ENCODE measurements at regions not wholly inside any gene's neighbourhood (a gene's known extent, or its start where the extent isn't known, plus 50 kb on each side); places are given as distances from the start of the nearest gene placed in this dataset.

DNA sequence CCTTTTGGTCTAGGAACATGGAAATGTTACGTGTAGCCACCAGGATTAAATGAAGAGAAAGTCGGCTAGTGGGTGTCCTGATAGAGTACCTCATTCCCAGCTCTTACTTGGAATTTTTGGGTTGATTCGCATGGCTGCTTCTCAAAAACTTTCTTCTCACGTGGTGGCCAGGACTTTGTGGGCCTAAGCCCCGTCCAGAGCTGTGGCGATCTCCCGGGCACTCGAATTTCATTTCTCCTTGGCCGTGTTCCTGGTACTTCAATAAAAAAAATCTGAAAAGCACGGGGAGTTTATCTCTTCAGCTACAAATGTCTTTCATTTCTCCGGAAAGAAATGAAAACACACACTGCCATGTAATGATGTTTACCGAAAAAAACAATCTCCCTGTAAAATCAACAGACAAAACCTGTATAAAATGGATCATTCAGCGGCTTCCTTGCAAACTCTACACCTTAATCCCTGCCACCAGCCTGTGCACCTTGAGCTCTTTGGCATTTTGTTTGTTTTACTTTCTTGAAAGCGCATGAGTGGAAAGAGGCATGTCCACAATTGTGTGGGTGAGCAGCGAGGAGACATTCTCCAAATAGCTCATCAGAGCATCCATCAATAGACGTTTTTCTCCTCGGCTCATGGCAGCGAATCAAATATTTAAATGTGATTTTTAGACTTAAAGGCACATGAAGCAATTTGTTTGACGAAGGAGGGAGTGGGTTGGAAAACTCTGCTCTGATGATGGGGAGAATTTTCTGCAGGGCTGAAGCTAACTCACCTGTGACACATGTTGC, 173.1 kb downstream of the TFAP2C start:
- peak; percentile 47 for DNase-seq (ENCODE audit: low spot score)

GRCh38 chr20:56802805-56803204, 173.7 kb downstream of the TFAP2C start:
- DNase-seq (ENCODE audit: low spot score), result no peak

GRCh38 chr20:56805313-56805712, 176.2 kb downstream of the TFAP2C start:
- no peak for DNase-seq (ENCODE audit: low spot score)

DNA sequence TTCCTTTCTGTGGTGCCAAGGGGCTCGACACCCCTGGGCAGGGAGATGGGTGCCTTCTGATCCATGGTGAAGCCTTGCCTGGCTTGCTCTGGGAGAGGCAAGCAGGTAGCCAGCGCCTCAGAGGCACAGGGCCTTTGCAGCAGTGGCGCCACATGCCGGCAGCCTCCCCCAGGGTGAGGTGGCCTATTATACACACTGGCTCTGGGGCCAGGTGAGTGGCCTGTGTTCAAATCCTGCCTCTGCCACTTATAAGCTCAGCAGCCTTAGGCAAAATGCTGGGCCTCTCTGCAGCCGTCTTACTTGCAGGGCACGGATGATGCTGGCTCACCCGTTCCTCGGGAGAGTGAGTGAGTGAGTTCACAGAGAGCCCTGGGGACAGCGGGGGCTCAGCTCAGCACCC, 176.9 kb downstream of the TFAP2C start:
- DNase-seq (ENCODE audit: low spot score), result no peak

DNA sequence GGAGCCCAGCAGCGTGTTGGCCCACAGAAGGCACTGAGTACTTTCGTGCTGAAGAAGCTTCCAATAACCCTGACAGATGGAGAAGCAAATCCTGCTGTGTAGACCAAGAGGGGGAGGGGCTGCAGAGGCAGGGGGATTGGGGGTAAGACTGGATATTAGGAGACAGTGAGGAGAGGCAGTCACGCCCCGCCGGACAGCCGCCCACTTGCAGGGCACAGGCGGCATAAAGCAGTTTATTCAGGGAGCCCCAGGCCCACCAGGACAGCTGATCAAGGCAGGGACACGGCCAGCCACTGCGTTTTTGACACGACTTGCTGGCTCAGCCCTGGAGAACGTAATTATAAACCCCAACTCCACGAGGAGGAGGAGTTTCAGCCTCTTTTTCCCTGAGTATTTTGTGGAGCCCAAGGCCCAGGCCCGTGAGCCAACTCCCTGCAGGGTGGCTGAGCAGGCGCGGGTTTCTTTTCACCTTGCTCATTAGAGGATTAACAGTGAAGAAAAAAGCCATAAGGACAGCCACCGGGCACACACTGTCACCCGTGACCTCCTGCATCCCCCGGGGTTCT, 177.9 kb downstream of the TFAP2C start:
- no peak for DNase-seq (ENCODE audit: low spot score)

GRCh38 chr20:56808117-56808725, 179.1 kb downstream of the TFAP2C start:
- DNase-seq (ENCODE audit: low spot score), result no peak

DNA sequence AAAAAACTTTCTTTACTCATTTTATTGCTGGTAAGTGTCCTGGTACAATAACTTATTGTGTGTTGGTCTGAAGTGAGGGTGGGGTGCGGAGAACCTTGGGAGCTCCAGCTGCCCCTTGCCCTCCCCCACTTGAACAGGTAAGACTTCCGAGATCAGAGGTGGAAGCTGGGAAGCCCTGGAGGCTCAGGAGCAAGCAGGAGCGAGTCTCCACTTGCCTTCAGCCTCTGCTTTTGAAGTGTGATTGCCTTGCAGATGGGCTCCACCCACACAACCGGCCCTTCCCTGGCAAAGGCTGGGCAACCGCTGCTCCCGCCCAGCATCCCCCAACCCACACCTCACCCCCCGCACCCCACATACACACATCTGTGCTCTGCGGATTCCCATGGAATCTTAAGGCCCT, 179.6 kb downstream of the TFAP2C start:
- no peak for DNase-seq (ENCODE audit: low spot score)

DNA sequence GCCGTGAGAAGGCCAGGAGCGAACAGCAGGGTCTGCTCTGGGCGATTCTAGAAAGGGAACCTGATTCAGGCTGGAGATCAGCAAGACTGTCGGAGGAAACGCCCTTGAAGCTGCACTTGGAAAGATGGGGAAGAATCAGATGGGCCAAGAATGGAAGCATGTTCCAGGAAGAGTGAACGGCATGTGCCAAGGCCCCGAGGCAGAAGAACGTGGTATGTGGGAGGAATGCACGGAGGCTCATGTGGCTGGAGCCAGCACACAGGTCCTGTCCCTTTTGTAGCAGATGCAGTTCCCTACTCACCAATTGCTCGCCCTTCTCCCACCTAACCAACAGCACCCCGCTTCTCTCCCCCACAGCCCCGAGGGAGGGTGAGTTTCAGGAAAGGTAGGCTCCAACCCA, 180.6 kb downstream of the TFAP2C start:
- DNase-seq (ENCODE audit: low spot score), result no peak

- no peak for DNase-seq (ENCODE audit: low spot score)
These were observed 181.0 kb downstream of the TFAP2C start for GRCh38 chr20:56810141-56810540.

- no peak for DNase-seq (ENCODE audit: low spot score)
These were observed 186.7 kb downstream of the TFAP2C start for GRCh38 chr20:56815796-56816195.

GRCh38 chr20:56816349-56816748, 187.2 kb downstream of the TFAP2C start:
- DNase-seq (ENCODE audit: low spot score), result no peak

DNA sequence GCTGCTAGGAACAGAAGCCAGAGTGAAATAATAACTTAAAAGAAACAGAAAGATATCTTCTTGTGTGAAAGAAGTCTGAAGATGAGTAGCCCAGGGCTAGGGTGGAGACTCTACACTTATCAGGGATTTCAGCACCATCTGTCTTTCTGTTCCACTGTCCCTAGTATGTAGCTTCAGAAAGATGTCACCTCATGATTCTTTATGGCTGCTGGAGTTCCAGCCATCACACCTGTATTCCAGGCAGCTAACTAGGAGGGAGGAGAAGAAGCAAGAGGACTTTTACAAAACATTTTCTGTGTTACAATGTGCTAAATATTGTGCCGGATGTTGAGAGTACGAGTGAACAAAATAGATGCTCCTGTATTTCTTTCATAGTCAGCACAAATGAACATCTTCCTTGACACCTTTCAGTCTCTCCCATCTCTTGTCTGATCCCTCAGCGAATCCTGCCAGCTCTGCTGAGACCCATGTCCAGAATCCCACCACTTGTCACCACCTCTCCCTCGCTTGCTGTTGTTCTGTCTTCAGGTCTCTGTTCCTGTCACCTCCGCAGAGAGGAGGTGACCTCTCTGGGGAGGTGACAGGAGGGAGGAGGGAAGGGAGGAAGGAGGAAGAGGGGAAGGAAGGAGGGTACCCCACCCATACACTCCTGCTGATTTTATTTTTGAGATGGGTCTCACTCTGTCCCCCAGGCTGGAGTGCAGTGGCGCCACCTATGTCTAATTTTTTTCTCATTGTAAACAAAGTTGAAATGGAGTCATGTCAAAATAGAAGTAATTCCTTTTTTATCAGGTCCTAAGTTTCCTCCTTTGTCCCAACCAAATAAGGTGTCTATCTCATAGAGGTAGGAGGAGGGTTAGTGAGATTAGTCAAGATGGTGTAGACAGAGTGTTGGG, 188.9 kb downstream of the TFAP2C start:
- DNase-seq (ENCODE audit: low spot score), result no peak

GRCh38 chr20:56820984-56821383, 191.9 kb downstream of the TFAP2C start:
- no peak for DNase-seq (ENCODE audit: low spot score)

- no peak for DNase-seq (ENCODE audit: low spot score)
These were observed 197.2 kb downstream of the TFAP2C start for GRCh38 chr20:56826306-56826704.

DNA sequence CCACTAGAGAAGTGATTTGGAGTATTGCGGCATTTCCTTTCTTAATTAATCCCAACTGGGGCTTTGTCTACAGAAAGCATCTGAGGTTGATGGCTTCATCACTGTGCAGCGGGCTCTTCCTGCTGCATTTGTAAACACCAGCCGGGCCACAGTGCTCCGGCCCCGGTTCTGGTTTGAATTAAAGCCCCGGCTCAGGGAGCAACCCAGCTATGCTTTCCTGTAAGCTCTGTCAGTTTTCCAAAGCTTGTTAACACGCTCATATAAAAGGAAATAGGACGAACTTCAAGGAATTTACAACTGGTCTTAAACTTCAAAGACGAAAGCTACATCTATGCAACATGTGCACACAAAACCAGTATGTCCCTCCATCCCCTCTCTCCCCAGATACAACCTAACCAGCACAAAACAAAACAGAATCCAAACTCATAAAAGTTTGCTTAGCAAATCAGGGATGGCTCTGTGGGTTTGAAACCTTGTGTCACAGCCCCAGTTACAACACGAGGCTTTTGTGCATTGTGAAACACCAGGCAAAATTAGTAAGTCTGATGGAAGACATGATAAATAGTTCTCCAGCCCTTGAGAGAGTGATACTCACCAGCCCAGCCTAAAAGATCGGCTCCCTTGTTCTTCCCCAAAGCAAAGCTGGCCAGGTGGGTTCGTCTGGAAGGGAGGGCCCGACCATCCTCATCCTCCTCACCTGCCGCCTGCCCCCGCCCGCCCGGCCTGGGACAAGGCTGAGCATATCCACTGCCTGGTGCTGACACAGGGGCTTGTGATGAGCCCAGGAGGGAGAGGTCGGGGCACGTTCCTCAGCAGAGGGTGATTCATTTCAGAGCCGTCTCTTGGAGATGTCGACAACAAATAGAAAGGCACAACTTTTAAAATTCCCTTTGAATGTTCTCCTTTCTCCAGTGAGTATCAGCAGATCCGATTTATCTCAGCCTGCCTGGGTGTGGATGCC, 197.9 kb downstream of the TFAP2C start:
- DNase-seq (ENCODE audit: low spot score), result peak; percentile 50

DNA sequence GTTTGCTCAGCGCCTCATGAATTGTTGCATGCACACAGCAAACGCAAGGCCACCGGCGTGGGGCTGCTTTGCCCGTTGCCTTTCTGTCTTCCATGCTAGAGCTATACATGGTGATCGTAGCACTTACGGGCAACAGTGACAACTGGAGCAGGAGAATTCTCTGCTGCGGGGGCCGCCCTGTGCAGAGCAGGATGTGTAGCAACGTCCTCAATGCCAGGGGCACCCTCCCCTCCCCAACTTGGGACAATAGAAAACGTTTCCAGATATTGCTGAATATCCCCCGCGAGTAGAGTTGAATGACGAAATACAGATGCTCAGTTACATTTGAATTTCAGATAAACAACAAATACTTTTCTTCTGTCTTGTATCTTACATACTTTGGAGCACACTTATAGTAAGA, 198.7 kb downstream of the TFAP2C start:
- DNase-seq (ENCODE audit: low spot score), result no peak

DNA sequence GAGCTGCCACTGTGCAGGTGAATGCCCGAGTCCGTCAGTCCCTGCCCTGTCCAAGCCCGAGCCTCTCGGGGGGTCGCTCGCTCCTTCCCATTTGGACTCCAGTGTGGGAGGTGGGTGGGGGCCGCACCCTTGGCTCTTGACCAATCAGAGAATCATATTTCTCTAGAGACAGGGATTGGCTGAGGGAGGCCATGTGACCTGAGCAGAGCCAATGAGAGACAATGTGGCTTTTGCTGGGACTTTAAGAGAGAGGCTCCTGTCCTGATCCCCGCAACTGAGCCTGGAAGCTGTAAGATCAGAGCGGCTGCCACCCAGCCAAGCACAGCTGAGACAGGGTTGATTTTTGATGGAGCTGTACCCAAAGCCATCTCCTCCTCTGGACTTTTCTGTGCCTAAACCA, 199.3 kb downstream of the TFAP2C start:
- DNase-seq (ENCODE audit: low spot score), result no peak

DNA sequence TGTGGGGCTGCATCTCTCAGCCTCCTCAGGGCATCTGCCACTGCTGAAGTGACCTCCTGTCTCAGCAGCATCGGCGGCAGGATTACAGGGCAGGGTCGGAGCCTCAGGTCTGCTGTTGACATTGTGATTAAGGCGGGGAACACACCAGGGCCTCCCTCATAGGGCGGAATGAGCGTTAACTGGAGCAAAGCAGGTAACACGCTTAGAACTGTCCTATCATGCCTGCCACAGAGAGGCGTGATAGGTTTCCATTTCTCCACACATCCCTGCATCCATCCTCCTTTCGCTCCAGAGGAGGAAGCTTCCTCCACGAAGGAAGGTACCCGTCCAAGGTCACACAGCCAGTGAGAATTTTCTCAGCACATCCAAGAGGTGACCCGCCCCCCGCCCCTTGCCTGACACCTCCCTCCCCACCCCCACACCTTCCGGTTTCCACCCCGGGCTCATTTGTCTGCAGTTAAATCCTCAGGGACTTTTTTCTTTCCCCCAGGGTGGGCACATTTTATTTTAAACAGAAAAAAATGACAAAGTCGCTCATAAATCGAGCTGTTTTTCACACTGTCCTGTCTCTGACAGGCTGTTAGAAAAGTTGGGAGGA, 200.8 kb downstream of the TFAP2C start:
- no peak for DNase-seq (ENCODE audit: low spot score)

DNA sequence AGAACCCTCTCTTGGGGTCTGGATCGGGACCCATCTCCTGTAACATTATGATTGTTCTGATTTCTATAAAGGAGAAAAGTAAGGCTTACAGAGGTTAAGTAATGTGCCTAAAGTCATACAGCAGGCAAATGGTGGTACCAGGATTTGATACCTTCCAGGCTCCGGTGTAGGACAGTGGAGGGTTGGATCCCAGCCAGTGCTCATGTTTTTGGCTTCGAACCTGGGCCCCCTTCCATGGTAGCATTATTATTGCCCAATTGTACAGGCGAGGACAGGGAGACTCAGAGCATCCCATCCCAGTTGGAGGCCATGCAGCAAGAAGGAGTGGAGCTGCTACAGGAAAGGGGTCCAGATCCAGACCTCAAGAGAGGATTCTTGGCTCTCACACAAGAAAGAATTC, 202.7 kb downstream of the TFAP2C start:
- no peak for DNase-seq (ENCODE audit: low spot score)

GRCh38 chr20:56833427-56833826, 204.3 kb downstream of the TFAP2C start:
- DNase-seq (ENCODE audit: low spot score), result no peak

Measured in AG08396 (cell line).